T-helper 2 cell treated with Interferon-gamma antibody and Interleukin-4, amounts not matched to agents 5 μg/mL and 100 μg/mL, for 36 hours (primary cell): ENCODE measurements at regions not wholly inside any gene's neighbourhood (a gene's known extent, or its start where the extent isn't known, plus 50 kb on each side); places are given as distances from the start of the nearest gene placed in this dataset.

Source experiments
- DNase-seq: peaks from one replicate; pipeline ENCODE4 v3.0.0; 2021; ENCODE audit warnings: low spot score
- H3K27ac Mint-ChIP-seq: one replicate; pipeline ENCODE4 v1.8.0; 2021; ENCODE audit warnings: mild to moderate bottlenecking, mixed read lengths
- H3K27me3 Mint-ChIP-seq: one replicate; pipeline ENCODE4 v1.8.0; 2021; ENCODE audit warnings: low read depth, mixed read lengths
- H3K36me3 Mint-ChIP-seq: one replicate; pipeline ENCODE4 v1.8.0; 2021; ENCODE audit warnings: low read depth, mixed read lengths
- H3K4me1 Mint-ChIP-seq: one replicate; pipeline ENCODE4 v1.8.0; 2021; ENCODE audit warnings: low read depth, mixed read lengths
- H3K4me3 Mint-ChIP-seq: one replicate; pipeline ENCODE4 v1.8.0; 2022; ENCODE audit warnings: mild to moderate bottlenecking, moderate library complexity, mixed read lengths
- H3K9me3 Mint-ChIP-seq: one replicate; pipeline ENCODE4 v1.8.0; 2021; ENCODE audit warnings: mixed read lengths

- H3K27ac Mint-ChIP-seq = no peak overlapping the region
- no peaks in the 10 kb centered on the region for H3K4me1 Mint-ChIP-seq
- no peak overlapping the region for H3K4me3 Mint-ChIP-seq
- no peaks in the 10 kb centered on the region for H3K27me3 Mint-ChIP-seq
- H3K9me3 Mint-ChIP-seq = no peaks in the 10 kb centered on the region
- no peaks in the 10 kb centered on the region for H3K36me3 Mint-ChIP-seq
- no peak for DNase-seq
Observed at GRCh38 chr2:133717497-133717896, 149.2 kb upstream of the NCKAP5 start.

DNA sequence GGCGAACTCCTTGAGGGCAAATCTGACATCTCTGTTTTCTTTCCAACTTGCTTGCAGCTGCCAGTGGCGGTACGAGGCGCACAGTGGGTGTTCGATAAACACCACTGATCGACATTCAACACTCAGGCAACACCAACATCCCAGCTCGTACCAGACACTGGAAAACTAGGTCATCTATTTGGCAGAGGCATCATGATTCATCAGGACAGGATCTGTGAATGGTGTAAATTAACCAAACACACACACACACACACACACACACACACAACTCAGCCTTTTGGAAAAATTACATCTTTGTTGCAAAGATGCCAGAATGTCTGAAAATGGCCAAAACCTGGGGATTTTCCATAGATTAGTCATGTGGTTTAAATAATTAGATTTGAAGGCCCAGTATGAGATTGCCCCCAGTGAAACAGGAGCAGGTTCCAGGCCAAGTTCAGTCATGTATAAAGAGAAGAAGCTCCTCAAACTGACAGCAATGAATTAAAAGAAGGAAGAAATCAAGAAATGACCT, 150.5 kb upstream of the NCKAP5 start:
- Mint-ChIP-seq H3K4me3 (no peak overlapping the region), H3K27me3 (no peaks in the 10 kb centered on the region), H3K36me3 (no peaks in the 10 kb centered on the region), H3K4me1 (no peaks in the 10 kb centered on the region), H3K27ac (no peak overlapping the region), H3K9me3 (no peaks in the 10 kb centered on the region)
- DNase-seq = no peak

DNA sequence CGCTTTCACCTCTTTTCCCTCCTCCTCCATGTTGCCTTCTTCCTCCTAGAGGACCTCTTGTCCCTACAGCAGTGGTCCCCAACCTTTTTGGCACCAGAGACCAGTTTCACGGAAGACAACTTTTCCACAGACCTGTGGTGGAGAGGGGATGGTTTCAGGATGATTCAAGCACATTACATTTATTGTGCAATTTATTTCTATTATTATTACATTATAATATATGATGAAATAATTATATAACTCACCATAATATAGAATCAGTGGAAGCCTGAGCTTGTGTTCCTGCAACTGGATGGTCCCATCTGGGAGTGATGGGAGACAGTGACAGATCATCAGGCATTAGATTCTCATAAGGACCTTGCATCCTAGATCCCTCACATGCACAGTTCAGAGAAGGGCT, 152.2 kb upstream of the NCKAP5 start:
- Mint-ChIP-seq H3K4me1 (no peaks in the 10 kb centered on the region), H3K9me3 (no peaks in the 10 kb centered on the region), H3K27me3 (no peaks in the 10 kb centered on the region), H3K36me3 (no peaks in the 10 kb centered on the region), H3K4me3 (no peak overlapping the region), H3K27ac (no peak overlapping the region)
- DNase-seq = no peak

DNA sequence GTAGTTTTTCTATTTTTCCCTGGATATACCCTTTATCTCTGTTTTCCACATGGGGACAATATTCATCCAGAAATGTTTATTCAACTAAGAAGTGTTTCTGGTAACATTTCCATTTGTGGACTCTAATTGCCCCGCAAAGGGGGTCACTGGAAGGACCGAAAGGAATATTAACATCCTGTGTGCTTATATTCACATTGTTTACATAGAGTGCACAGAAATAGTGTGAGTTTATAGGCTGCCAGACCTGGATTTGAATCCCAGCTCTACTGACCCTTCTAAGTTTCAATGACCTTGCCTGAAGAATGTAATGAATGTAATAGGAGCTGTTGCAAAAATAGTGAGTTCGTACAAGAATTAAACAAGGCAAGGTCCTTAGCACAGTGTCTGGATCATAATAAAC, 152.9 kb upstream of the NCKAP5 start:
- Mint-ChIP-seq H3K36me3 (no peaks in the 10 kb centered on the region), H3K4me3 (no peak overlapping the region)

DNA sequence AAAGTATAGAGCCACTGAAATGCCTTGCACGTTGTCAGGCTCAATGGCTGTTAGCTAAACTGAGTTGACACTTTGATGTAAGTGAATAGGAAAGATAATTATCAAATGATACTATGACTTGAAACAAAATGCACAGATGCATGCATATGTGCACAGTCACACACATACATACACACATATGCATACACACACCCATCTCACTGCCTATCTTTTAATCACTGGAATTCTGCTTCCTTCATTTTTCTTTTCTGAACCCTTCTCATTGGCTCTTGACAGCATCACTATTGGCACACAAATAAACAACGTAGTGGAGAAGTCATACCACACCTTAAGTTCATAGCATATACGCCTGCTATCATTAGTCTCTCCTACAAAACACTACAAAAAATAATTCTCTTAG, 154.9 kb upstream of the NCKAP5 start:
- Mint-ChIP-seq H3K4me3 (no peak overlapping the region), H3K4me1 (no peaks in the 10 kb centered on the region), H3K9me3 (no peaks in the 10 kb centered on the region), H3K36me3 (no peaks in the 10 kb centered on the region), H3K27ac (no peak overlapping the region), H3K27me3 (no peaks in the 10 kb centered on the region)
- no peak for DNase-seq

More for the DNA sequence above, 152.9 kb upstream of the NCKAP5 start:
- Mint-ChIP-seq H3K27me3 (no peaks in the 10 kb centered on the region), H3K27ac (no peak overlapping the region), H3K9me3 (no peaks in the 10 kb centered on the region), H3K4me1 (no peaks in the 10 kb centered on the region)
- no peak for DNase-seq

GRCh38 chr2:133726973-133727372, 158.7 kb upstream of the NCKAP5 start:
- no peak for DNase-seq
- H3K4me3 Mint-ChIP-seq = no peak overlapping the region

DNA sequence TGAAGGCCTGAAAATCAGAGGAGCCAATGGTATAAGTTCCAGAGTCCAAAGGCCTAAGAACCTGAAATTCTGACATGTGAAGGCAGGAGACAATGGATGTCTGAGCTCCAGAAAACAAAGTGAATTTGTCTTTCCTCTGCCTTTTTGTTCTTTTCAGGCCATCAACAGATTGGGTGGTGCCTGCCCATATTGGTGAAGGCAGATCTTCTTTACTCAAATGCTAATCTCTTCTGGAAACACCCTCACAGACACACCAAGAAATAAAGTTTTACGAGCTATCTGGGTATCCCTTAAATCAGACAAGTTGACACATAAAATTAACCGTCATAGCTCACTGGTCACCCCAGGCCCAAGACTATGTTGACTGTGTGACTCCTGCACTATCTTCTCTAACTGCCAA, 163.8 kb upstream of the NCKAP5 start:
- Mint-ChIP-seq H3K4me3 (no peak overlapping the region), H3K27ac (no peak overlapping the region), H3K36me3 (no peaks in the 10 kb centered on the region), H3K4me1 (no peaks in the 10 kb centered on the region), H3K9me3 (no peaks in the 10 kb centered on the region), H3K27me3 (no peaks in the 10 kb centered on the region)
- no peak for DNase-seq

More at GRCh38 chr2:133726973-133727372, 158.7 kb upstream of the NCKAP5 start:
- Mint-ChIP-seq H3K27ac (no peak overlapping the region), H3K9me3 (no peaks in the 10 kb centered on the region), H3K36me3 (no peaks in the 10 kb centered on the region), H3K27me3 (no peaks in the 10 kb centered on the region), H3K4me1 (no peaks in the 10 kb centered on the region)

GRCh38 chr2:133732982-133733900, 165.0 kb upstream of the NCKAP5 start:
- no peaks in the 10 kb centered on the region for H3K9me3 Mint-ChIP-seq
- H3K4me3 Mint-ChIP-seq = no peak overlapping the region
- H3K36me3 Mint-ChIP-seq = no peaks in the 10 kb centered on the region
- DNase-seq = no peak
- no peaks in the 10 kb centered on the region for H3K4me1 Mint-ChIP-seq
- H3K27ac Mint-ChIP-seq = no peak overlapping the region
- H3K27me3 Mint-ChIP-seq = no peaks in the 10 kb centered on the region

- no peak overlapping the region for H3K4me3 Mint-ChIP-seq
- no peaks in the 10 kb centered on the region for H3K27me3 Mint-ChIP-seq
- no peak for DNase-seq
- H3K27ac Mint-ChIP-seq = no peak overlapping the region
- no peaks in the 10 kb centered on the region for H3K36me3 Mint-ChIP-seq
- H3K4me1 Mint-ChIP-seq = no peaks in the 10 kb centered on the region
- H3K9me3 Mint-ChIP-seq = no peaks in the 10 kb centered on the region
Observed at GRCh38 chr2:133733901-133734255, 165.6 kb upstream of the NCKAP5 start.

- Mint-ChIP-seq H3K27me3 (no peaks in the 10 kb centered on the region), H3K27ac (no peak overlapping the region), H3K4me3 (no peak overlapping the region), H3K9me3 (no peaks in the 10 kb centered on the region), H3K36me3 (no peaks in the 10 kb centered on the region), H3K4me1 (no peaks in the 10 kb centered on the region)
- no peak for DNase-seq
Observed at GRCh38 chr2:133734716-133735495, 166.6 kb upstream of the NCKAP5 start.

GRCh38 chr2:133736674-133737073, 168.4 kb upstream of the NCKAP5 start:
- H3K27ac Mint-ChIP-seq = no peak overlapping the region
- DNase-seq = no peak
- no peak overlapping the region for H3K4me3 Mint-ChIP-seq
- no peaks in the 10 kb centered on the region for H3K36me3 Mint-ChIP-seq
- H3K9me3 Mint-ChIP-seq = no peaks in the 10 kb centered on the region
- no peaks in the 10 kb centered on the region for H3K4me1 Mint-ChIP-seq
- H3K27me3 Mint-ChIP-seq = no peaks in the 10 kb centered on the region

DNA sequence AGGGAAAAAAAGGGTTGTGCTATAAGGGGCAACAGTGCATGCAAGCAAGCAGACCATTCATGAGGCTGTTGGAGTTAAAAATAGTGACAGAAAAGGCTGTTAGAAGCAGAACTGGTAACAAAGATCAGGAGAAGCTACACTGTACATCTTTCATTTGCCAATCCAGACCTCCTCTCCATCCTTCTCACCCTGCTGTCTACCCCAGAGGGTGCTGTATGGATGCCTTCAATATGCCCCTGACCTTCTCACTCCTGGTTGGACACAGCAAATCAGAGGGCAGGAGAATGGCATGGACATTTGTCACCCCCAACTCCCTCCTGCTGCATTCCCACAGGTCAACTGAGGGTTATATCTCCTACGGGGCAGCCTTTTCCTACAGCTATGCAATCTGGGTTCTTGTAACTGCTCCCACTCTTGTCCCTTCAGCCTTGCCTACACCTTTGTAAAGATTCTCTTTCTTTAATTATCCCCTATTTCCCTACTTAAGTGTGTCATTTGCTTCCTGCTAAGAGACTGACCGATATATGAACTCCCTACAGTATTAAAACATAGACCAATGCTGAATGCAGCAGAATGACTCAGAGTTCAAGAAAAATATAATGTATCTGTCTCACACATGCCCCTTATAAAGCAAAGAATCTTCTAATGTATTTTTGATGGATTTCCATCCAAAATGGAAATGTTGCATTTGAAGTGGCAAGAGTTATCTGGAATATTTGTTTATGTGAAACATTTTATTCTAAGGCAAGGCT, 169.2 kb upstream of the NCKAP5 start:
- Mint-ChIP-seq H3K4me1 (no peaks in the 10 kb centered on the region), H3K36me3 (no peaks in the 10 kb centered on the region), H3K4me3 (no peak overlapping the region), H3K27me3 (no peaks in the 10 kb centered on the region), H3K27ac (no peak overlapping the region), H3K9me3 (no peaks in the 10 kb centered on the region)
- DNase-seq = no peak

- no peak for DNase-seq
- Mint-ChIP-seq H3K27me3 (no peaks in the 10 kb centered on the region), H3K36me3 (no peaks in the 10 kb centered on the region), H3K27ac (no peak overlapping the region), H3K9me3 (no peaks in the 10 kb centered on the region), H3K4me3 (no peak overlapping the region), H3K4me1 (no peaks in the 10 kb centered on the region)
Observed at GRCh38 chr2:133739039-133739438, 170.8 kb upstream of the NCKAP5 start.

- Mint-ChIP-seq H3K4me3 (no peak overlapping the region), H3K36me3 (no peaks in the 10 kb centered on the region), H3K27me3 (no peaks in the 10 kb centered on the region), H3K4me1 (no peaks in the 10 kb centered on the region), H3K9me3 (no peaks in the 10 kb centered on the region), H3K27ac (no peak overlapping the region)
- no peak for DNase-seq
Observed at GRCh38 chr2:133740500-133740899, 172.2 kb upstream of the NCKAP5 start.
